ENCODE measurements at regions not wholly inside any gene's neighbourhood (a gene's known extent, or its start where the extent isn't known, plus 50 kb on each side); places are given as distances from the start of the nearest gene placed in this dataset.

GRCh38 chr1:56196839-56197238 lies 382.5 kb downstream of the PLPP3 start:
- Histone ChIP-seq H3K27me3 (ENCODE audit: control insufficient read depth, insufficient read depth, low read length) (no peaks in the 10 kb centered on the region), H3K36me3 (ENCODE audit: control insufficient read depth, insufficient read depth, low read length) (no peaks in the 10 kb centered on the region), H3K27ac (ENCODE audit: low read depth, low read length) (no peak overlapping the region), H3K9ac (ENCODE audit: low read length) (no peak overlapping the region), H3K4me3 (ENCODE audit: low read length) (no peak overlapping the region), H3K4me1 (ENCODE audit: control insufficient read depth, insufficient read depth, low read length) (no peaks in the 10 kb centered on the region)

GRCh38 chr1:56194701-56195300 lies 384.6 kb downstream of the PLPP3 start:
- no peak overlapping the region for H3K9ac ChIP-seq (ENCODE audit: low read length)
- H3K4me3 ChIP-seq (ENCODE audit: low read length), result no peak overlapping the region
- H3K4me1 ChIP-seq (ENCODE audit: control insufficient read depth, insufficient read depth, low read length), result no peaks in the 10 kb centered on the region
- H3K27ac ChIP-seq (ENCODE audit: low read depth, low read length), result no peak overlapping the region
- no peaks in the 10 kb centered on the region for H3K27me3 ChIP-seq (ENCODE audit: control insufficient read depth, insufficient read depth, low read length)
- no peaks in the 10 kb centered on the region for H3K36me3 ChIP-seq (ENCODE audit: control insufficient read depth, insufficient read depth, low read length)

DNA sequence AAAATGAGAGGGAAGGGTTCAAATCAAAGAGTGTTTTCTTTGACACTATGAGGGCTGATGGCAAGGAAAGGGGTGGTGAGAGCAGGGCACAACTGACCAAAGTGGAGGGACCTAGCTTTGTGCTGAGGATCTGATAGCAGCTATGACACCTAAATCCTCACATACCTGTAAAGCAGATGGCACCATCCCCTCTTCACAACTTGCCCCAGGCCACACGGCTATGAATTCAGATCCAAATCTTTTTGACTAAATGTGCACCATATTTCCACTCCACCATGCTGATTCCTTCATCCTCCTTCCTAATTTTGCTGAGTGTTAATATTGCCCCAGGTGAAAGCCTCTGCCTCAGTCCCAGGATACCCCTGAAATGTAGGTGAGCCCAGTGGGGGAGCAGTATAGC lies 385.7 kb downstream of the PLPP3 start:
- no peaks in the 10 kb centered on the region for H3K27me3 ChIP-seq (ENCODE audit: control insufficient read depth, insufficient read depth, low read length)
- H3K4me1 ChIP-seq (ENCODE audit: control insufficient read depth, insufficient read depth, low read length), result peaks cover 4% of the 10 kb centered on the region
- no peak overlapping the region for H3K27ac ChIP-seq (ENCODE audit: low read depth, low read length)
- H3K9ac ChIP-seq (ENCODE audit: low read length), result no peak overlapping the region
- no peak overlapping the region for H3K4me3 ChIP-seq (ENCODE audit: low read length)
- no peaks in the 10 kb centered on the region for H3K36me3 ChIP-seq (ENCODE audit: control insufficient read depth, insufficient read depth, low read length)

GRCh38 chr1:56191369-56191768 lies 388.0 kb downstream of the PLPP3 start:
- Histone ChIP-seq H3K9ac (ENCODE audit: low read length) (no peak overlapping the region), H3K4me1 (ENCODE audit: control insufficient read depth, insufficient read depth, low read length) (peaks cover 4% of the 10 kb centered on the region), H3K27me3 (ENCODE audit: control insufficient read depth, insufficient read depth, low read length) (no peaks in the 10 kb centered on the region), H3K36me3 (ENCODE audit: control insufficient read depth, insufficient read depth, low read length) (no peaks in the 10 kb centered on the region), H3K27ac (ENCODE audit: low read depth, low read length) (no peak overlapping the region), H3K4me3 (ENCODE audit: low read length) (no peak overlapping the region)

DNA sequence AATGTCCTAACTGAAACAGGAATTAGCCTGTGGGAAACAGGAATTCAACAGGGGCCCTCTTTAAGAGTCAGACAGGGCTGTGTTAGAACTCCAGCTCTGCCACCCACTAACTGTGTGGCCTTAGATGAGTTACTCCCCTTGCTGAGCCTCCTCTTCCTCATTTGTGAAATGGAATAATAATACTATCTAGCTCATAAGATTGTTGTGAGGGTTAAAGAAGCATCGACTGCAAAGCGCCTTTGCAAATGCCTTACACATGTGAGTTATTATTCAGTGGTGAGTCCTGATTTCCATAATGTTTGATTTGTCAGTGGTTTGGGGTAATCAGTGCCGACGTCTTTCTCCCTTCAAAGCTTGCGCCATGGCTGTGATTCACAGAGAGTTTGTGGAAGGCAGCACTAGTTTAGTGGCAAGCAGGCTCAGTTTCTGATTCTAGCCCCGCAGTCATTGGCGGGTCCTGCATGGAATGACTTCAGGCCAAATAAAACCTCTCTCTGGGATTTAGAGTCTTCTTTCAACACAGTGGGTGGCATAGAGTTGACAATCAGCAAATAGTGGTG lies 388.5 kb downstream of the PLPP3 start:
- no peaks in the 10 kb centered on the region for H3K36me3 ChIP-seq (ENCODE audit: control insufficient read depth, insufficient read depth, low read length)
- no peak overlapping the region for H3K27ac ChIP-seq (ENCODE audit: low read depth, low read length)
- H3K4me1 ChIP-seq (ENCODE audit: control insufficient read depth, insufficient read depth, low read length), result peaks cover 4% of the 10 kb centered on the region
- H3K9ac ChIP-seq (ENCODE audit: low read length), result no peak overlapping the region
- no peaks in the 10 kb centered on the region for H3K27me3 ChIP-seq (ENCODE audit: control insufficient read depth, insufficient read depth, low read length)
- no peak overlapping the region for H3K4me3 ChIP-seq (ENCODE audit: low read length)

DNA sequence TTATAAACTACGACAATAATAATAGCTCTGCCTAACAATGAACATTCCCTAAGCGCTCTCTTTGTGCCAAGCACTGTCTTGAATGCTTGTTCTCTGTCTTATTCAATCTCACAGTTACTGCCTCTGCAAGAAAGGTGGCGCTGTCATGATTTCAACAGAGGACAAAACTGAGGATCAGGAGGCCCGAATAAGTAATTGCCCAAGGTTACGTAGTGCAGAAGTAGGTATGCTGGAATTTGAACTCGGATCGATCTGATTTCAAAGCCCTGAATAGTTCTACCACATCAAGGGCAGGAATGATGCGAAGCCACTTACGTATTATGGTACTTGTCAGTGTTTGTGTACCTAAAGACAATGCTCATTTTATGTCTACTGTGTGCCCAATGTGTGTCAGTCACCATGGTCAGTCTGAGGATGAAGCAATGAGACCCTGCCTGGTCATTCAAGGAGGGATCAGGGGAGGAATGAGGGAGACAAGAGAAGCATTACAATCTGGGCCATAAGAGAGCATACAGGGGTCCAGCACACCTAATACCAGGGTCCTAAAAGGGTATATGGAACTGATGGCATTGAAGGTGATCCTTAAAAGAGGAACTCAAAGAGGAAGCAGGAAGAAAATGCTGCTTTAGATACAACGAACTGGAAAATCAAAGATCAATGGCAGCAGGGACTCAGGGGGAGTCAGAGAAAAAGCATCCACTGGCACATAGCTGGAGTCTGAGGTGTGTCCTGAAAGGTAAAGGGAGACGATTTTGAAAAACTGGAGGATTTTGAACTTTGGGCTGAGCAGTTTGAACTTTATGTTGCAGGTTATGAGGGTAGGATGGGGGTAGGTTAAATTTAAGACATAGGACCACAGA lies 389.2 kb downstream of the PLPP3 start:
- Histone ChIP-seq H3K4me3 (ENCODE audit: low read length) (no peak overlapping the region), H3K27me3 (ENCODE audit: control insufficient read depth, insufficient read depth, low read length) (no peaks in the 10 kb centered on the region), H3K4me1 (ENCODE audit: control insufficient read depth, insufficient read depth, low read length) (peaks cover 4% of the 10 kb centered on the region), H3K9ac (ENCODE audit: low read length) (no peak overlapping the region), H3K27ac (ENCODE audit: low read depth, low read length) (no peak overlapping the region), H3K36me3 (ENCODE audit: control insufficient read depth, insufficient read depth, low read length) (no peaks in the 10 kb centered on the region)

- H3K27me3 ChIP-seq (ENCODE audit: control insufficient read depth, insufficient read depth, low read length), result no peaks in the 10 kb centered on the region
- H3K27ac ChIP-seq (ENCODE audit: low read depth, low read length), result no peak overlapping the region
- H3K9ac ChIP-seq (ENCODE audit: low read length), result no peak overlapping the region
- no peak overlapping the region for H3K4me3 ChIP-seq (ENCODE audit: low read length)
- no peaks in the 10 kb centered on the region for H3K36me3 ChIP-seq (ENCODE audit: control insufficient read depth, insufficient read depth, low read length)
- H3K4me1 ChIP-seq (ENCODE audit: control insufficient read depth, insufficient read depth, low read length), result peaks cover 4% of the 10 kb centered on the region
Measured at GRCh38 chr1:56189454-56189853, 389.9 kb downstream of the PLPP3 start.

DNA sequence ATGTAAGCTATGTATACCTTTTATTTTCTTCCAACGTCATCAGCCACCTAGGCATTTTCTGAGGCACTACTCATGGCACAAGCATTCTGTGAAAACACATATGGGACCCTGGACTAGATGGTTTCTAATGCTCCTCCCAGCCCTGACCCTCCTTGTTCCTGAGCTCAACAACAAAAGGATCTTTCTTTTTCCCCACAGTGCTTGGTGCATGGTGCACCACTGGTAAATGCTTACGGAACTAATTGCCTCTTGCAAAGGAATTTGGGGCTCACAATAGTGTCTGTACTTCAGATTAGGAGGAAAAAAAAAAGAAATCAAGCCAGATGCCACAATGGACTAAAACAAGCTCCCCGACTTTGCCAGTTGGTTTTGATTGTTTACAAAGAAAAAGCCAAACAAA lies 390.5 kb downstream of the PLPP3 start:
- no peaks in the 10 kb centered on the region for H3K27me3 ChIP-seq (ENCODE audit: control insufficient read depth, insufficient read depth, low read length)
- H3K36me3 ChIP-seq (ENCODE audit: control insufficient read depth, insufficient read depth, low read length), result no peaks in the 10 kb centered on the region
- no peak overlapping the region for H3K27ac ChIP-seq (ENCODE audit: low read depth, low read length)
- H3K9ac ChIP-seq (ENCODE audit: low read length), result no peak overlapping the region
- peaks cover 4% of the 10 kb centered on the region for H3K4me1 ChIP-seq (ENCODE audit: control insufficient read depth, insufficient read depth, low read length)
- H3K4me3 ChIP-seq (ENCODE audit: low read length), result no peak overlapping the region

DNA sequence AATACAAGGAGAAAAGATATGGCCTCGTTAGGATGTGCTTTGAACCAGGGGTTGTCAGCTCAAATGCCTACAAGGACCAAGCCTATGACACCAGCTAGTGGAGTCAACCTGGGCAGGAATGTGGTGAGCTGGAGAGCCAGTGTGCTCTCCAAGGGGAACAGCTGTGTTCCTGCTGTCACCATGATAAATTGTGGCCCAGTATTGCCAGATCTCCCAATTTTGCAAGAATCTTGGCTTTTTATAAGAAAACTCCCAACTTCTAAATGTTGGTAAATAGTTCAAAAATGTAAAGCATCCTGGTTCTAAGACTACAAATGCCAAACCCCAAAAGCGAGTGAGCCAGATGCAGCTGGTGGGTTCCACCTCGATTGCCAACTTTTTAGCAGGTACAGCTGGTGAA lies 391.1 kb downstream of the PLPP3 start:
- Histone ChIP-seq H3K4me1 (ENCODE audit: control insufficient read depth, insufficient read depth, low read length) (peaks cover 4% of the 10 kb centered on the region), H3K27ac (ENCODE audit: low read depth, low read length) (no peak overlapping the region), H3K36me3 (ENCODE audit: control insufficient read depth, insufficient read depth, low read length) (no peaks in the 10 kb centered on the region), H3K27me3 (ENCODE audit: control insufficient read depth, insufficient read depth, low read length) (no peaks in the 10 kb centered on the region), H3K4me3 (ENCODE audit: low read length) (no peak overlapping the region), H3K9ac (ENCODE audit: low read length) (no peak overlapping the region)

DNA sequence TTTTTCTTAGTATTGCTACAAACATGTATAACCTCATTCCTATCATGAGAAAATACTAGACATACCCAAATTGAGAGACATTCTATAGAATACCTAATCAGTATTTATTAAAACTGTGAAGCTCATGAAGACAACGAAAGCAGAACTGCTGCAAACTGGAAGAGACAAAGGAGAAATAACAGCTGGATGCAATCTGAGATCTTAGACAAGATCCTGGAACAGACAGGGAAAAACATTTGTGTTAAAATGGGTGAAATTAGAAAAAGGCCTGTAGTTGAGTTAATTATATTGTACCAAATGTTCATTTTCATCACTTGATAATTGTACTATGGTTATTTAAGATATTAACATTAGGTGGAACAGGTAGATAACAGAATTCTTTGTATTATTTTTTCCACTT lies 392.0 kb downstream of the PLPP3 start:
- H3K4me1 ChIP-seq (ENCODE audit: control insufficient read depth, insufficient read depth, low read length), result peaks cover 4% of the 10 kb centered on the region
- no peak overlapping the region for H3K4me3 ChIP-seq (ENCODE audit: low read length)
- H3K27me3 ChIP-seq (ENCODE audit: control insufficient read depth, insufficient read depth, low read length), result no peaks in the 10 kb centered on the region
- H3K9ac ChIP-seq (ENCODE audit: low read length), result no peak overlapping the region
- no peak overlapping the region for H3K27ac ChIP-seq (ENCODE audit: low read depth, low read length)
- no peaks in the 10 kb centered on the region for H3K36me3 ChIP-seq (ENCODE audit: control insufficient read depth, insufficient read depth, low read length)

GRCh38 chr1:56185493-56185892 lies 393.9 kb downstream of the PLPP3 start:
- Histone ChIP-seq H3K4me3 (ENCODE audit: low read length) (no peak overlapping the region), H3K9ac (ENCODE audit: low read length) (no peak overlapping the region), H3K36me3 (ENCODE audit: control insufficient read depth, insufficient read depth, low read length) (no peaks in the 10 kb centered on the region), H3K27ac (ENCODE audit: low read depth, low read length) (no peak overlapping the region), H3K27me3 (ENCODE audit: control insufficient read depth, insufficient read depth, low read length) (no peaks in the 10 kb centered on the region), H3K4me1 (ENCODE audit: control insufficient read depth, insufficient read depth, low read length) (peaks cover 5% of the 10 kb centered on the region)

DNA sequence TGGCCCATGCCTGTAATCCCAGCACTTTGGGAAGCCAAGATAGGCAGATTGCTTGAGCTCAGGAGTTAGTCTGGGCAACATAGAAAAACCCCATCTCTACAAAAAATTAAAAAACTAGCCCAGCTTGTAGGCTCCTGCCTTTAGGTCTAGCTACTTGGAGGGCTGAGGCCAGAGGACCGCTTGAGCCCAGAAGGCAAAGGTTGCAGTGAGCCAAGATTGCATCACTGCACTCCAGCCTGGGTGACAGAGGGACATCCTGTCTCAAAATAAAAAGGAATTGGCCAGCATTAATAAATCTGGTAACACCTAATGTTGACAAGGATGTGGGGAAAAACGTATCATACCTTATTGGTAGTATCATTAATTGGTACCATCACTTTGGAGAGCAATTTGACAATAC lies 396.2 kb downstream of the PLPP3 start:
- peaks cover 4% of the 10 kb centered on the region for H3K4me1 ChIP-seq (ENCODE audit: control insufficient read depth, insufficient read depth, low read length)
- no peak overlapping the region for H3K27ac ChIP-seq (ENCODE audit: low read depth, low read length)
- H3K27me3 ChIP-seq (ENCODE audit: control insufficient read depth, insufficient read depth, low read length), result no peaks in the 10 kb centered on the region
- H3K4me3 ChIP-seq (ENCODE audit: low read length), result no peak overlapping the region
- no peaks in the 10 kb centered on the region for H3K36me3 ChIP-seq (ENCODE audit: control insufficient read depth, insufficient read depth, low read length)
- no peak overlapping the region for H3K9ac ChIP-seq (ENCODE audit: low read length)

All from rectal smooth muscle tissue (tissue), 1 donor.